Upper lobe of left lung (tissue), 4 donors: ENCODE measurements at regions not wholly inside any gene's neighbourhood (a gene's known extent, or its start where the extent isn't known, plus 50 kb on each side); places are given as distances from the start of the nearest gene placed in this dataset.

Experiments
- CTCF ChIP-seq, 6 experiments: fragments of 450-650 bp in 4 of 6; fragments of 200-600 bp in 2 of 6; sonication (generic) in 2 of 6; IDR thresholded peaks; one replicate each; pipeline ENCODE4 v1.5.1; 2016 to 2019; ENCODE audit warnings: antibody characterized with exemption in 6 of 6
- EP300 ChIP-seq, 4 donors: sonication (generic); formaldehyde crosslinking; IDR thresholded peaks; one replicate each; pipeline ENCODE4 v1.5.1; 2017; ENCODE audit warnings: antibody characterized with exemption in 4 of 4, control low read depth in 2 of 4
- POLR2A ChIP-seq, 4 donors: fragments of 450-650 bp; IDR thresholded peaks; one replicate each; pipeline ENCODE4 v1.5.1; 2016 to 2017; ENCODE audit warnings: antibody characterized with exemption in 4 of 4, mild to moderate bottlenecking in 2 of 4
- POLR2AphosphoS5 ChIP-seq, 2 donors: sonication (generic); formaldehyde crosslinking; IDR thresholded peaks; one replicate each; pipeline ENCODE4 v1.5.1; 2017; ENCODE audit warnings: antibody characterized with exemption in 2 of 2

GRCh38 chr5:112548246-112548881 lies 129.3 kb upstream of the EPB41L4A start:
- TF ChIP-seq CTCF (IDR thresholded peaks at IDR 0.05) (no peak), POLR2AphosphoS5 (IDR thresholded peaks at IDR 0.05) (no peak), POLR2A (IDR thresholded peaks at IDR 0.05) (no peak), EP300 (IDR thresholded peaks at IDR 0.05) (no peak)
